ENCODE measurements at regions not wholly inside any gene's neighbourhood (a gene's known extent, or its start where the extent isn't known, plus 50 kb on each side); places are given as distances from the start of the nearest gene placed in this dataset.

GRCh38 chr13:90984756-90985155 is 362.7 kb upstream of the MIR17HG start:
- ChIA-PET POLR2A (ENCODE audit: low non-redundant PET) (no interaction called here), CTCF (no interaction called here)
- no peak overlapping the region for H3K27ac ChIP-seq
- DNase-seq (ENCODE audit: low spot score), result no peak
- TF ChIP-seq CTCF (conservative IDR thresholded peaks at IDR 0.05; ENCODE audit: low read depth), result no peak

DNA sequence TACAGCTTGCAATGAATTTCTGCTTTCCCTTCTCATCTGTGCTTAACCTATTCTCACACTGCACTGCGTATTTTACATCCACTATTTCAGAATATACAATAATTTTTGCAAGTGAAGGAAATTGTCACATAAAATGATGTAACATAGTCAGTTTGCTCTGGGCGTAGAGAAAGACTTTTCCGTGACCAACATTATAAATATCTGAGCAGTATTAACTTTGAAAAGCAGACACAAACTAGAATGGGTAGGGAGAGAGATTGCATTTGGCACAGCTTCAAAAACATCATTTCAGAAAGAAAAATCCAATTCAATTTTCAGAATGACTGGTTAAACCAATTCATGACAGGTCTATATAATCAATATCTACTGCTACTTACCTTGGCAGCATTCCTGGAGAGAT is 352.5 kb upstream of the MIR17HG start:
- no peak for TF ChIP-seq CTCF (conservative IDR thresholded peaks at IDR 0.05; ENCODE audit: low read depth)

DNA sequence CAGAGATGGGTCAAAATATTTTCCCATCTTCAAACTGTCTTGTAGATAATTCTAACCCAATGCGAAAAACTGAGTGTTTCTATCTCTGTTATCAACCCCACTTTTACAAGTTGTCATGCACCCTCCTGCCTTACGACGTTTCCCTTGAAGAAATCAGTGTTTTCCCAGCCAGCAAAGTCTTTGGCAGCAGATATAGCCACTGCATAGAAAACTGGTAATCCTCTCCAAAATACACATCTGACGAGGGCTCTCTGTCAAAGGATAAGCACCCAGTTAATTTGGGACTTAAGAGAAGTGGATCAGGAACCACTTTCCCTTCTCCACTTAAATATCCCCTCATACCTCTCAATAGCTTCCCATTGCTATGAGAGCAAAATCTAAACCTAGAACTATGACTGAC is 351.9 kb upstream of the MIR17HG start:
- CTCF ChIA-PET, result no interaction called here
- no peak for DNase-seq (ENCODE audit: low spot score)
- POLR2A ChIA-PET (ENCODE audit: low non-redundant PET), result no interaction called here
- TF ChIP-seq CTCF (conservative IDR thresholded peaks at IDR 0.05; ENCODE audit: low read depth), result no peak
- no peak overlapping the region for H3K27ac ChIP-seq

More for the DNA sequence above, 352.5 kb upstream of the MIR17HG start:
- POLR2A ChIA-PET (ENCODE audit: low non-redundant PET), result no interaction called here
- DNase-seq (ENCODE audit: low spot score), result no peak
- CTCF ChIA-PET, result no interaction called here
- no peak overlapping the region for H3K27ac ChIP-seq

DNA sequence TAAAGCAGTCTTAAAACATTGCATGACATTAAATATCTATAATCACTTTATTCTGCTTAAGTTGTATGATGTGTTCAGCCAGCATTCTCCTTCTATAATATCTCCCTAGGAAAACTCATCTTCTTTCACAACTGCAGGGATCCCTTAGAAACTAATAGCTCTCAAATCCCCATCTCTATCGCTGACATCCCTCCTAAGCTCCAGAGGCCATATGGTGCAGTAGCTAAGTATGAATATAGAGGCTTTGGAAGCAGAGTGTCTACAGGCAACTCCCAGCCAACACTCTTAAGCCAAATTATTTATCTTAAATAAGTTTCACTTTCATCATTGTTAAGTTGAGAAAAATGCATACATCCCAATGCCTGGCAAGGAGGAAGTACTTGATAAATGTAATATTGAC is 349.5 kb upstream of the MIR17HG start:
- POLR2A ChIA-PET (ENCODE audit: low non-redundant PET), result no interaction called here
- CTCF ChIA-PET, result no interaction called here

GRCh38 chr13:90999401-90999800 is 348.1 kb upstream of the MIR17HG start:
- no peak for TF ChIP-seq CTCF (conservative IDR thresholded peaks at IDR 0.05; ENCODE audit: low read depth)
- CTCF ChIA-PET, result no interaction called here
- no peak for DNase-seq (ENCODE audit: low spot score)
- POLR2A ChIA-PET (ENCODE audit: low non-redundant PET), result no interaction called here
- no peak overlapping the region for H3K27ac ChIP-seq

More for the DNA sequence above, 349.5 kb upstream of the MIR17HG start:
- TF ChIP-seq CTCF (conservative IDR thresholded peaks at IDR 0.05; ENCODE audit: low read depth), result no peak
- no peak overlapping the region for H3K27ac ChIP-seq
- DNase-seq (ENCODE audit: low spot score), result no peak

DNA sequence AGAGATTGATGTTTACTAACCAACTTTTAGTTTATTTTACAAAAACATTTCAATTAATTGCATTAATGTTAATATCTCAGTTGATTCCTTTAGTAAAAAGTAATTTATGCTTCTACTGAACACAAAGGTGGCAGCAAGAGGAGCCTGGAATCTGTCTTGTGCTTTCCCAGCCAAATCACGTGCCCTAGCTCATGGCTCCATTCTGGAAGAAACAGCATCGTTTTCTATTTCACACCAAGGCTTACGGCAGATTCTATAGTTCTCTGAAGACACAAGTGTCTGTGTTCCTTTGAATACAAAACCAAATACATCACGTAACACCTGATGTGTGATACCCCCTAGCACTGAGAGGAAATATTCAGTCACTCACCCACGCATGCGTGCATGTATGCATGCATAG is 346.1 kb upstream of the MIR17HG start:
- no peak for DNase-seq (ENCODE audit: low spot score)
- POLR2A ChIA-PET (ENCODE audit: low non-redundant PET), result no interaction called here
- H3K27ac ChIP-seq, result no peak overlapping the region
- CTCF ChIA-PET, result no interaction called here
- no peak for TF ChIP-seq CTCF (conservative IDR thresholded peaks at IDR 0.05; ENCODE audit: low read depth)

- no peak for DNase-seq (ENCODE audit: low spot score)
- CTCF ChIA-PET, result no interaction called here
- POLR2A ChIA-PET (ENCODE audit: low non-redundant PET), result no interaction called here
These were observed 332.8 kb upstream of the MIR17HG start for GRCh38 chr13:91014696-91015095.

More at GRCh38 chr13:91014696-91015095, 332.8 kb upstream of the MIR17HG start:
- no peak overlapping the region for H3K27ac ChIP-seq
- no peak for TF ChIP-seq CTCF (conservative IDR thresholded peaks at IDR 0.05; ENCODE audit: low read depth)

Measured in RWPE1 (cell line).